ENCODE measurements at regions not wholly inside any gene's neighbourhood (a gene's known extent, or its start where the extent isn't known, plus 50 kb on each side); places are given as distances from the start of the nearest gene placed in this dataset.
"Not testable (repeated sequence)": the region's sequence is repeated elsewhere in the genome, so short reads cannot be mapped to it uniquely, and the experiment has no call there.

DNA sequence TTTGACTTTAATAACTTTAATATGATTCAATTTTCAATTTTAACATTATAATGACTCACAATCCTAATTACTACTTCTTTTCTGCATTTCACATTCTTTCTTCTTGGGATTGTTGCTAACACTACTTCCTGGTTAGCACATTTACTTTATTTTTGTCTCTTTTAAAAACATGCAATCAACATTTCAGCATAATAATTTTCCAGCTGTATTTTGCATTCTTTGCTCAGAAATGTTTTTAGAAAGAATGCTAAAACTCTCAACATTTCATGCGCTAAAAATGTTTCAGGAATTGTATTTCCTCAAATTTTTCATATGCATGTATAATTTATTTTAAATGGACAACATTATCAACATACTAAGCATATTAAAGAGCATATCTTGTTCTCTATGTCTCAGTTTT is 1302.1 kb upstream of the GJE1 start:
- DNase-seq (ENCODE audit: low read depth): no peak

DNA sequence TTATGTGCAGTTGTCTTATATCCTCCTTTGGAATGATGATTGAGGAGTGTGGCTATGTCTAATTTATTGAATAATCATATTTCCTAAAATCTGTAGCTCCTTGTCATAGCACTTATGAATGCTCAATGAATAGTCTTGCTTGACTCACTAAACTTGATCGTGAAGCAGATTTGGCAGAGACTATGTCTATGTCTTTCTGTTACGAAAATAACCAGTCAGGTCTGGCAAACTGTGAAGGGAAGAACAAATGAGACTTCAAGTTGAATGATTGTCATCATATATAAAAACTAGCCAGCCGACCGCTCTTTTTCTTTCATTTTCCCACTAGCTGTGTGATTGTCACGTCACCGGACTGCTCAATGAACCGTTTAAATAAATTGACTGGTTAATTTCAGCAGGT is 1303.9 kb upstream of the GJE1 start:
- no peak for DNase-seq (ENCODE audit: low read depth)

DNA sequence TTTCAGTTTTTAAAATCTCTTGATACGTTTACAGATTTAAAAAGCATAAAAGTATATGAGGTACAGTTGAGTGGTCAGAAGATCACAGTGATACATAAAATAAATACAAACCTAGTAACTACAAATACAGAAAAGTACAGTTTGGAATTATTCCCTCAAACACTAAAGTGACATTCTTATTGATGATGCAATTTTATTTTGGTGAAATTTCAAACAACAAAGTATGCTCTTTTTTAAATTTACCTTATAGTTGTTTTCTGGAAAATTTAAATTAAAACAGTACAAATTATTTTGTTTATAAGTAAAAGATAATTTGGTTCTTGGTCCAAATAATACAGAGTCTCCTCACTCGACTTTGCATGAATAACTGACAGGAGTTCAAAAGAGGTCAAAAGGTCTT is 1305.1 kb upstream of the GJE1 start:
- no peak for DNase-seq (ENCODE audit: low read depth)

DNA sequence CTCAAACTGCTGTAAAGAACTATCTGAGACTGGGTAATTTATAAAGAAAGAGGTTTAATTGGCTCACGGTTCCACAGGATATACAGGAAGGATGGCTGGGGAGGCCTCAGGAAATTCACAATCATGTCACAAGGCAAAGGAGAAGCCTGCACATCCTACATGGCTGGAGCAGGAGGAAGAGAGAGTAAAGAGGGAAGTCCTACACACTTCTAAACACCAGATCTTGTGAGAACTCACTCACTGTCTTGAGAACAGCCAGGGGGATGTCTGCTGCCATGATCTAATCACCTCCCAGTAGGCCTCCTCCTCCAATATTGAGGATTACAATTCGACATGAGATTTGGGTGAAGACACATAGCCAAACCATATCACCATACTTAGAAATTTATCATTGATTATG is 1307.0 kb upstream of the GJE1 start:
- no peak for DNase-seq (ENCODE audit: low read depth)

DNA sequence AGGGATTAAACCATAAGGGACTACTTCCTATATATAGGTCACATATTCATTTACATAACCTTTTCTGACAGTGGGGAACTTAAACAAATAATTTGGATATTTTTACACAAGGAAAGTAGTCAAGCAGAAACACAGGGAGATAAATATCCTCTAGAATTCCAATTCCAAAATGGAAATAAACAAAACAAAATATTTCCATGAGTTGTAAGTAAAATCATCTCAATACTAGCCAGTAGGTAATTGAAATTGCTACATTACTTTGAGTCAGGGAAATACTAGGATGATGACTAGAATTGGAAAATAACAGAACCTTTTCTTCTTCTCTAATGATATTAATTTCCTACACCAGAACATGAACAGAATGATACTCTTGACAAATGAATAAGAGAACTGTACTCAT is 1308.1 kb upstream of the GJE1 start:
- DNase-seq (ENCODE audit: low read depth): no peak

DNA sequence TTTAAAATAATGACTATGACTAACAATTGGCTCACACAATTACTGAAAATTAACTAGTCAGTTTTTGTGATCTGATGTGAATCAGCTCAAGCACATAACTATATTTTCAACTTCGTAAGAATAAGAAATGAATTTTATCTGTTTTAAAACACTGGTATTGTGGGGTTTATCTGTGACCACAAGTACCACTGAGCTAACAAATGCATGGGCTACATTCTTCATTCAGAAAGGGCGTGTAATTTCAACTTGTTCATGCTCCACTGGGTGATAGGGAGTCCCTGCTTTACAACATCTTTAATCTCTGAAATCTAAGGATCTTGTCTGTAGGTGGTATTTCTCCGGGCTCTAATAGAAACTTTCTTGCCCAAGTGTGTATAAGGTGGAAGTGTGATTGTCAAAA is 1311.5 kb upstream of the GJE1 start:
- no peak for DNase-seq (ENCODE audit: low read depth)

DNA sequence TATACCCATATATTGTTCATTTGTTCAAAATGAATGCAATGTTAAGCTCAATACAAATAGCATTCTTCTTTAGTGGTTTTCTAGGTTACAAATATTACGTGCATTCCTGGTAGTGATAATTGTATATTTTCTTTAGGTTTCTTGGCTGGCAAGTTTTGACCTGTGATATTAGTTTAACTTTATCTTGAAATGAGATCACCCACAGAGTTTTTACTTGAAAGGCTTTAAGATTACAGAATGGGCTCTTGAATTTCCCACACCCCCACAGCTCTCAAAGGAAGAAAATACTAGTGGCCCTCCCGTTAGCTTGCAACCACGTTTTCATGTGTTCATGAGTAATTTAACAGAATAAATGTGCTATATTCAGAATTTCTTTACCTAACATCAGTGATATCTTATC is 1315.5 kb upstream of the GJE1 start:
- no peak for DNase-seq (ENCODE audit: low read depth)

DNA sequence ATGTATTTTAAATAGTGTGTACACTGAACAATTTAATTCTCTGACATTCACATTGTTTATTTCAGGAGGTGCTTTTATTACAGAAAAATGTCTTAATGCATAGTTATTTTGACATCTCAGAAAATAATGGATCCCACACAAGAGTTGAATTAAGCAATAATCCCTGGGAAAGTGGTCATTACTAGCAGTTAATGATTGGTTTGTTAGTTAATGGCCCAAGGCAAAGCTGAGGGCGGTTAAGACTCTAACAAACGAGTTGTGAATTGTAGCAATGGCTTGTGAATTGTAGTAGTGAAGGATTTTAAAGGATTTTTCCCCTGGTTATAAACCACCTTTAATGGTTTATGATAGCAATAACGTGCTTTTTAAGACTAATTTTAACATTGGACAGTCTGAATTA is 1316.0 kb upstream of the GJE1 start:
- no peak for DNase-seq (ENCODE audit: low read depth)

DNA sequence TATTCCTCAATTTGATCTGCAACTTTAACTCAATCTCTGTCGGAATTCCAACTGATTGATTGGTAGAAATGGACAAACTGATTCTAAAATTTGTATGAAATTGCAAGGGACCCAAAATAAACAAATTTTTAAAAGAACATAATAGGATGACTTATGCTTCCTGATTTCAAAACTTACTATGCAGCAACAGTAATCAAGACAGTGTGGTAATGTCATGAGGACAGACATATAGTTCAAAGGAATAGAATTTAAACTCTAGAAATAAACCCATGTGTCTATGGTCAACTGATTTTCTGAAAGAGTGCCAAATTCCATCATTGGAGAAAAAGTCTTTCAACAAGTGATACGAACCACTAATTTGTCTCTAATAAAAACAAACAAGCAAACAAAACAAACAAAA is 1320.1 kb upstream of the GJE1 start:
- DNase-seq (ENCODE audit: low read depth): no peak

DNA sequence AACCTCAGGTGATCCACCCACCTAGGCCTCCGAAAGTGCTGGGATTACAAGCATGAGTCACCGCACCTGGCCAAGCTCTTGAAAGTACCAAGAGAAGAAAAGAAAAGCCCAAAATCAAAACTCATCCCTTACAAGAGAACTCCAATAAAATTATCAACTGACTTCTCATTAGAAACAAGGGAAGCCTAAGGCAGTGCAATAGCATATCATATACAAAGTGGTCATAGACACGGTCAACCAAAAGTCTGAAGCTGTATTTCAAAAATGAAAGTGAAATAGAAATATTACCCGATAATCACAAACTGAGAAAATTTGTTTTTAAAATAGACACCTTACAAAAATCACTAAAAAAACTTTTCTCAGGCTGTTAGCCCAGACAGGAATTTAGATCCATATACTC is 1321.1 kb upstream of the GJE1 start:
- no peak for DNase-seq (ENCODE audit: low read depth)

DNA sequence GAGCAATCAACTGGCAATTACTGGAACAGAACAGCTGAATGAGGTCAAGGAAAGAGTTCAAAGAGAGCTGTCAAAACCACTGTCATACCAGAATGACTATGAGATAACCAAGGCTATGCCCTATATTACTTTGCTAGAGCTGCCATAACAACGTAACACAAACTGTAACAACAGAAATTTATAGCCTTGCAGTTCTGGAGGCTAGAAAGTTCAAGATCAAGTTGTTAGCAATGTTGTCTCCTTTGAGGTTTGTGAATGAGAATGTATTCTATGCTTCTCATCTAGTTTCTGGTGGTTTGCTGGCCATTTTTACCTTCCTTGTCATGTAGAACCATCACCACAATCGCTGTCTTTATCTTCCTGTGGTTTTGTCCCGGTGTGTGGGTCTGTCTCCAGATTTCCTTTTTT is 1323.0 kb upstream of the GJE1 start:
- no peak for DNase-seq (ENCODE audit: low read depth)

DNA sequence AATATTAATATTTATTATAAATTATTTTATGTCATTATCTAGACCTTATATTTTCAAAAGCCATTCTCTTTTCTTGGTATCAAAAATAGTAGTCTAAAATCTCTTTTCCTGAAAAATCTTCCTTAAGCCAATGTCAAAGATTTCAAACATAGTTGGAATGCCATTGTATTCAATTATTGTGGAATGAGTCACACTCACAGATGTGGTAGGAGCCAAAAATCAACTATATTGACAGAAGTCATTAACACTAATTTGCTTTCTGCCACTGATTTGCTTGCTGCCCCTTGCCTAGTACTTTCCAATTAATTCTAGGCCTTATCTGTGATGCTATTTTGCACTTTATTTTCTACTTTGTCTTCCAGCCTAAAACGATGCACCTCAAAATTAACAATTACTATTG is 1326.3 kb upstream of the GJE1 start:
- DNase-seq (ENCODE audit: low read depth): no peak

DNA sequence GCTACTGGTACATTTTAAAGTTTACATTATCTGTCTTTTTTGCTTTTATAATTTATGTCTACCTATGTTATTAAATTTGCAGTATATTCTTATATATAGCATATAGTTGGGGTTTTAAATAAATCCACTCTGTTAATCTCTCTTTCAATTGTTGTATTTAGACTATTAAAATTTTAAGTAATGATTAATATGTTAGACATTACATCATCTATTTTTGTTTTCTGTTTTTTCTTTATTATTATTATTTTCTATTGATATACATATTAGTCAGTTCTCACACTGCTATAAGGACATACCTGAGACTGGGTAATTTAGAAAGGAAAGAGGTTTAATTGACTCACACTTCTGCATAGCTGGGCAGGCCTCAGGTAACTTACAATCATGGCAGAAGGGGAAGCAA is 1338.2 kb upstream of the GJE1 start:
- no peak for DNase-seq (ENCODE audit: low read depth)

DNA sequence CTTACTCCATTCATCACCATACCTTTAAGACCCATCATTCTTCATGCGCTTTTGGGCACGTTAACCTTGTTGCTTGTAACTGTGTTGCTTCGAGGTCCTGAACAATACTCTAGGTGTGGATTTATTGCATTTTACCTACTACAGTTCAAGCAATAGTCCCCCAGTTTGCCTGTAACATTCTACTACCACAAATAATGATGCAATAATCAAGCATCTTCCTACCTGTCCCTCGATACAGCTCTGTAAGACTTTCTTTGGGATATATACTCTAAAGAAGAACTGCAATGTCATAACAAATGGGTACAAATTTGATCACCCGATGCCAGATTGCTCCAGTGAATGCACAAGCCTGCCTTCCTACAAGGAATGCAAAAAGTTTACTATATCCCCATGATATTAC is 1342.6 kb upstream of the GJE1 start:
- DNase-seq (ENCODE audit: low read depth): no peak

DNA sequence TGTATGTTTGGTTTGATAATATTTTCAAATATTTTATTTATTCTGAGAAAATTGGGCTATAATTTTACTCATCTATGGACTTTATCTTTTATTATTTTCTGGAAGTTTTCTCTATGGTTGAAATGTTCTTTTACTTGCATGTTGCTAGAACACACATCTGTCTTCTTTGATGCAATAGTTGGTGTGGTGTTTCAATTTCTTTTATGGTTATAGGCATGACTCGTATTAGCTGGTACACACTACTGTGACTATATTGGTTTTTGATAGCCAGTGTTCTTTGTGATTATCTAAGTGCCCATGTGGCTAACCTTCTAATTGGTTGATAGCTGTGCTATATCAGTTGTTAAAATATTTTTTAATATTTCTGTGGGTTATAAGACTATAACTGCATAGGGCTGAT is 1343.3 kb upstream of the GJE1 start:
- DNase-seq (ENCODE audit: low read depth): no peak

DNA sequence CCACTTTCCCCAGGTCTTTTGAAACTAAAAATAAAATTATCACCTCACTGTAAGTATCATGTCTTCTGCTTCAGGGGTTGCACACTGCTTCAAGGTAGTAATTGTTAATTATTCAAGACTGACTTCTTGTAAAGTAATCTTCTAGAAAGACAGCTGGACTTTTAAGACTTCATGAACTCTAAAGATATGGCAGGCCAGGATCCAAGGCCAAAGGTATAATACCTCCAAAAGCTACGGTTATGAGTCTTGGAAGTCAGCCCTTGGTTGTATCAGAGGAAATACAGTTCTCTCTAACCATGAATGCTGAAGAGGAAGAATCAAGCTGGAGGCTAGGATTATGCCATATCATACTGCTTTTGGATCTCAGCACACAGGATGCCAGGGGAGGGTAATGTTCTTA is 1346.8 kb upstream of the GJE1 start:
- no peak for DNase-seq (ENCODE audit: low read depth)

DNA sequence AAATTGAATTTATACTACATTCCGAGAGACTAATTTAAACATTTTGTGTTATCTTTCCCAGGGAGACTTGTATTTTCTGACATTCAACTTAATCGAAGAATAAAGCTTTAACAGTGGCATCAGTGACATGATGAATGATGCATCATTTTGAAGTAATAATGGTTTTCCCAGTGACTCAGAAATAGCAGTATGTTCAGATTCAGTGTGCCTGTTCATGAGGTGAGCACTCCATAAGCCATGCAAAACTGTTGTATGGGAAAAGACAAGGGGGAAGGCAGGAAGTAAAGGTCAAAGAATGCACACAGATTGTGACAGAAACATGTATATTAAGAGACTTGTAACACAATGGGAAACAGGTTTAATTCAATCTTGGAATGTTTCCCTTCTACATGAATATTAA is 1348.2 kb upstream of the GJE1 start:
- no peak for DNase-seq (ENCODE audit: low read depth)

DNA sequence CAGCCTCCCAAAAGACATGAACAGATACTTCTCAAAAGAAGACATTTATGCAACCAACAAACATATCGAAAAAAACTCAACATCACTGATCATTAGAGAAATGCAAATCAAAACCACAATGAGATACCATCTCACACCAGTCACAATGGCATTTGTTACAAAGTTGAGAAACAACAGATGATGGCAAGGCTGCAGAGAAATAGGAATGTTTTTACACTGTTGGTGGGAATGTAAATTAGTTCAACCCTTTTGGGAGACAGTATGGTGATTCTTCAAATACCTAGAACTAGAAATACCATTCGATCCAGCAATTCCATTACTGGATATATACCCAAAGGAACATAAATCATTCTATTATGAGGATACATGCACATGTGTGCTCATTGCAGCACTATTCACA is 1349.2 kb upstream of the GJE1 start:
- not testable (repeated sequence) for DNase-seq (ENCODE audit: low read depth)

DNA sequence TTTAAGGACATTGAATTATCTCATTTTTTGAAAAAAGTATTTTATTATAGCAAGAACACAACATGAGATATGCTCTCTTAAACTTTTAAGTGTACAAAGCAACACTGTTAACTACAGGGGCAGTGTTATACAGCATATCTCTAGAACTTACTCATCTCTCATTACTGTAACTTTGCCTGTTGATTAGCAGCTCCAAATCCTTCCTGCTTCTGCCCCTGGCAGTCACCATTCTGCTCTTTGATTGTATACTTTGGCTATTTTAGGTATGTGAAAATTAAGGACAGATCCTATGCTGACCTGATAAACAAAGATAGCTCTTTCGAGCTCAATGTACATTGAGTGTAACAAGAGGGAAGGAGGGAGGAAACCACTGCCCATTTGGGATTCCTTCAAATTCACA is 1349.8 kb upstream of the GJE1 start:
- DNase-seq (ENCODE audit: low read depth): no peak

DNA sequence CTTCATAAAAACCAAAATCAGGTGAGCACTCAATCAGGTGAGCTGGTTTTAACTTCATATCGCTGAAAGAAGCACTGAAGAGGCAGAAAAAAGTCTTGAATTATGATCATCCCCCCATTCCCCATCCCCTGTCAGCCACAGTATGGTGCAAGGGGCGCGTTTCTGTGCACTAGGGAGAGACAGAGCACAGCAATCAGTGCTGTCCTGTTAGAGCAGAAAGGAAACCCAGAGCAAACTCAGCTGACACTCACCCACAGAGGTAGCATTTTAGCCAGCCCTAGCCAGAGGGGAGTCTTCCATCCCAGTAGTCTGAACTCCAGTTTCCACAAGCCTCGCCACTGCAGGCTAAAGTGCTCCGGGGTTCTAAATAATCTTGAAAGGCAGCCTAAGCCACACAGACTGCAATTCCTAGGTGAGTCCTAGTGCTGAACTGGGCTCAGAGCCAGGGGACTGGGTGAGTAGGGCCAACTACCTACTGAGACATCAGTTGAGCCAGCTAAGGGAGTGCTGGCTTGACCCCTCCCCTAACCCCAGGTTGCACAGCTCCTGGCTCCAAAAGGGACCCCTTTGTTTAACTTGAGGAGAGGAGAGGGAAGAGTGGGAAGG is 1352.6 kb upstream of the GJE1 start:
- no peak for DNase-seq (ENCODE audit: low read depth)

DNA sequence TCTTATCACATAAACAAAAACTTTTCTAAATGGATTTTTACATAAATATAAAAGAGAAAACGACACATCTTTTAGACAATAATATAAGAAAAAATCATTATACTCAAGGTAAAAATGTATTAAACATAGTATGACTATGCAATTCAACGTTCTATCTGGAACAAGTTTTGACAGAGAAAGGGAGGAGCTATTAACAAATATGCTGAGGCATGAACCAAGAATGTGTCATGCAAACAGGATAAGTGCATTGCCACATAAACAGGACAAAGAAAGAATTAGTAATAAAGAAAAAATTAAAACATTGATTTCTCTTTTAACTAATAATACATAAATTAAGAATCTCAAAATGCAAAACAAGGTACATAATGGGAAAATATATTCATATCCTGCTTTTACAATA is 1353.4 kb upstream of the GJE1 start:
- no peak for DNase-seq (ENCODE audit: low read depth)

DNA sequence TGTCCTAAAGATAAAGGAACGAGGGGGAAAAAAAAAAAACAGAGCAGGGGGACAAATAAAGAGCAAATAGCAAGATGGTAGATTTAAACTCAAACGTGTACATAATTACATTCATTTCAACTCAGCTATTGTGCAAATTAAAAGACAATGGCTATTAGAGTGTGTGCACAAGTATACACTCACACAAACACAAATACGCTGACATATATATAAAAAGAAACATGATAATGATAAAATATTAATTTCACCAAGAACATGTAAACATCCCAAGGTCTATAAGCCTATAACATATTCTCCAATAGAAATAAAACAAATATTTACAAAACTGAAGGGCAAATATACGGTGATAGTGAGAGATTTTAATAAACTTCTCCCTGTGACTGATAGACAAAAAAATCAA is 1354.9 kb upstream of the GJE1 start:
- DNase-seq (ENCODE audit: low read depth): no peak

DNA sequence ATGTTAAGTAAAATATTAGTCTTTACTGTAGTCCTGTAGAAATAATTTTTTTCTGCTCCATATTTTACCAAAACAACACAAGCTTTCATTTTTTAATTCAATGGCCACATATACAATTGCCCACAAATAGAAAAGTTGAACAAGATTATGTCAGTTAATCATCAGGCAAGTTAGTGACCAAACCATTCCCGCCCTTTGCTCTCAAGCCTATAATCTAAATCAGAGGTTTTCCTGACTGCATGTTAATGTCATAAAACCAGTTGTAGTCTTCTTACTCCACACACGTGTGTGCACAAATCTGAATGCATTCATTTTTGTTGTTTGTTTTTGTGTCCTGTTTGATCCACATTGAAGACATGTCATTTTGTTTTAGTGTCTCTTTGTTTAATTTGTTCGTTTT is 1357.7 kb upstream of the GJE1 start:
- DNase-seq (ENCODE audit: low read depth): no peak

DNA sequence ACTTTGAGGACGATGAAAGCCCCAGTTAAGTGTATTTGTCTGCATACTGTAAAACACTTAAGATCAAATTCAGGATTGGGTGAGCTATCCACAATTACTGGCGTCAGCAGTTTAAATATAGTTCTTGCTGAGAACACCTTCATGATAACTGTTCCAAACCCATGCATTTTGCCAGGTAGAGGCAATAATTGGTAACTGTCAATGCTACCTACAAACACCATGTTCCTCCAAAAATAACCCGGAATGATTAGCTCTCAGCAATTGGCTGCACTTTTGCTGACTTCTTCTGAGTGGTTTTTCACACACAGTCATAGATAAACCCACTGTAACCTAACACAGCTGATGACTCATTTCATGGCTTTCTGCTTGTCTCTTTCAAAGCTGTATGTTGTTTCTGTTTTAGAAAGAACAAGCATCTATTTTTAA is 1358.6 kb upstream of the GJE1 start:
- DNase-seq (ENCODE audit: low read depth): no peak

DNA sequence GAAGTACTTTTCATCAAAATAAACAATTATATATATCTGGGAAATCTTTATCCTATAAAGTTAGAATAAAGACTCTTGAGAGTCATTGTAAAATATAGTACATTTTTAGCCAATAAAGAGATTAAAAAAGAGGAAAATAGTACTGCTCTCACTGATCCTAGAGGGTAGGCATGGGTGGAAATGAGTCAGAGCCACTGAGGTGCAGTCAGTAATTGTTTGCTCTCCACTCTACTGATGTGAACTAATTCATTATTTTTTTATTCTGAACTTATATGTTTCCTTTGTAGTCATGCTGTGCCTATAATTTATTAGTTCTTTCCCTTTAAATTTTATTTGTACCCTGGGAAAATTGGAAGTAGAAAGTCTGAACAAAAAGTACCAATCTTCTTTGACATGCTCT is 1359.4 kb upstream of the GJE1 start:
- DNase-seq (ENCODE audit: low read depth): no peak
